H1 (cell line): ENCODE measurements at regions not wholly inside any gene's neighbourhood (a gene's known extent, or its start where the extent isn't known, plus 50 kb on each side); places are given as distances from the start of the nearest gene placed in this dataset.

ENCODE experiments used
- CTCF ChIA-PET: fragments of 300-600 bp; sonication (Branson Sonifier 250); formaldehyde crosslinking; loops from one replicate; lab custom pipeline; 2021; ENCODE audit not compliant: partially characterized antibody; lab: Charles Lee
- POLR2A ChIA-PET: fragments of 300-600 bp; sonication (Branson Sonifier 250); formaldehyde crosslinking; loops from one replicate; lab custom pipeline; 2021; ENCODE audit warnings: inconsistent platforms; ENCODE audit not compliant: partially characterized antibody; lab: Charles Lee
- DNase-seq, 2 experiments: peaks; one replicate each; pipeline versions ENCODE4 v3.0.0 to v3.0.0-alpha.2; 2010 to 2022; ENCODE audit warnings: low spot score in 2 of 2, low read depth in 1 of 2, mixed read lengths in 1 of 2
- FAIRE-seq: peaks from 2 replicates; lab custom pipeline; 2011; peaks lifted over from hg19 to GRCh38; lab: Jason Lieb, UNC
- H2AFZ ChIP-seq: 2 replicates; pipeline ENCODE4 v1.8.1; 2012; ENCODE audit warnings: low read length, inconsistent platforms
- H2AK5ac ChIP-seq: 2 replicates; pipeline ENCODE4 v1.6.1; 2013; ENCODE audit warnings: low read depth, low read length
- H2BK120ac ChIP-seq: replicated peaks from 2 replicates; pipeline ENCODE3; 2013; ENCODE audit warnings: low read depth, low read length, inconsistent platforms
- H2BK12ac ChIP-seq: 2 replicates; pipeline ENCODE4 v1.6.1; 2013; ENCODE audit warnings: low read depth, low read length
- H2BK15ac ChIP-seq: 2 replicates; pipeline ENCODE4 v1.6.1; 2013; ENCODE audit warnings: low read length
- H2BK20ac ChIP-seq: 2 replicates; pipeline ENCODE4 v1.6.1; 2013; ENCODE audit warnings: low read length
- H2BK5ac ChIP-seq: 2 replicates; pipeline ENCODE4 v1.6.1; 2013; ENCODE audit warnings: low read depth, low read length
- H3K14ac ChIP-seq: 2 replicates; pipeline ENCODE4 v1.6.1; 2013; ENCODE audit warnings: inconsistent platforms; ENCODE audit not compliant: insufficient read length
- H3K18ac ChIP-seq: 2 replicates; pipeline ENCODE4 v1.6.1; 2013; ENCODE audit warnings: low read length; ENCODE audit errors: extremely low read depth
- H3K23ac ChIP-seq: 2 replicates; pipeline ENCODE4 v1.6.1; 2013; ENCODE audit warnings: inconsistent platforms; ENCODE audit not compliant: insufficient read length
- H3K23me2 ChIP-seq: 2 replicates; pipeline ENCODE4 v1.6.1; 2013; ENCODE audit warnings: low read depth, low read length
- H3K27ac ChIP-seq: 2 replicates; pipeline ENCODE4 v1.6.1; 2011; ENCODE audit warnings: low read depth, low read length, inconsistent platforms
- H3K27me3 ChIP-seq, 4 experiments: replicated peaks in 1 of 4; 1 replicate in 1 of 4; 2 replicates in 3 of 4; pipeline versions ENCODE4 v1.6.1 to v1.8.1; 2011 to 2013; ENCODE audit warnings: low read length in 3 of 4, mild to moderate bottlenecking in 3 of 4, inconsistent platforms in 2 of 4, mixed read lengths in 2 of 4, moderate library complexity in 1 of 4; ENCODE audit not compliant: control insufficient read depth in 3 of 4, insufficient read depth in 3 of 4; ENCODE audit errors: extremely low read depth in 1 of 4
- H3K36me3 ChIP-seq, 4 experiments: 2 replicates each; pipeline versions ENCODE4 v1.6.1 to v1.8.1; 2011 to 2013; ENCODE audit warnings: mild to moderate bottlenecking in 4 of 4, low read length in 3 of 4, moderate library complexity in 2 of 4, control low read depth in 1 of 4, inconsistent platforms in 1 of 4; ENCODE audit not compliant: insufficient read depth in 4 of 4, control insufficient read depth in 2 of 4
- H3K4ac ChIP-seq: replicated peaks from 2 replicates; pipeline ENCODE3; 2013; ENCODE audit warnings: low read length, low read depth, mixed read lengths, inconsistent platforms; ENCODE audit not compliant: insufficient read length
- H3K4me1 ChIP-seq, 4 experiments: replicated peaks in 1 of 4; 1 replicate in 1 of 4; 2 replicates in 3 of 4; pipeline versions ENCODE4 v1.6.1 to v1.8.1; 2011 to 2013; ENCODE audit warnings: low read length in 3 of 4, inconsistent platforms in 2 of 4, mixed read lengths in 1 of 4; ENCODE audit not compliant: insufficient read depth in 4 of 4, control insufficient read depth in 3 of 4
- H3K4me2 ChIP-seq, 2 experiments: 2 replicates each; pipeline versions ENCODE4 v1.6.1 to v1.8.1; 2011 to 2013; ENCODE audit warnings: low read depth in 2 of 2, low read length in 2 of 2, control low read depth in 1 of 2, inconsistent platforms in 1 of 2, mild to moderate bottlenecking in 1 of 2; ENCODE audit not compliant: insufficient read depth in 1 of 2
- H3K4me3 ChIP-seq, 4 experiments: fragments of 200-600, 300-600 bp in 1 of 4; sonication (generic), shearing (Covaris generic), sonication (Bioruptor Twin) in 1 of 4; 2 replicates each; pipeline versions ENCODE4 v1.5.1 to v1.8.1; 2011 to 2016; ENCODE audit warnings: low read length in 4 of 4, low read depth in 3 of 4, control low read depth in 2 of 4, inconsistent platforms in 2 of 4, mild to moderate bottlenecking in 2 of 4, mixed read lengths in 1 of 4, moderate library complexity in 1 of 4; ENCODE audit not compliant: insufficient read depth in 2 of 4; ENCODE audit errors: extremely low read depth in 1 of 4
- H3K56ac ChIP-seq: replicated peaks from 2 replicates; pipeline ENCODE3; 2013; ENCODE audit warnings: low read depth, mild to moderate bottlenecking, mixed read lengths, low read length, inconsistent platforms; ENCODE audit not compliant: insufficient read length
- H3K79me1 ChIP-seq: 2 replicates; pipeline ENCODE4 v1.6.1; 2013; ENCODE audit warnings: low read depth, low read length, control low read depth
- H3K79me2 ChIP-seq, 2 experiments: 2 replicates each; pipeline versions ENCODE4 v1.6.1 to v1.8.1; 2012 to 2013; ENCODE audit warnings: low read length in 2 of 2, mild to moderate bottlenecking in 2 of 2, inconsistent platforms in 1 of 2; ENCODE audit not compliant: insufficient read depth in 2 of 2, control insufficient read depth in 1 of 2
- H3K9ac ChIP-seq, 4 experiments: replicated peaks in 1 of 4; 1 replicate in 1 of 4; 2 replicates in 3 of 4; pipeline versions ENCODE4 v1.6.1 to v1.8.1; 2011 to 2013; ENCODE audit warnings: low read depth in 3 of 4, low read length in 3 of 4, control low read depth in 2 of 4, mild to moderate bottlenecking in 2 of 4, moderate library complexity in 2 of 4, inconsistent platforms in 1 of 4; ENCODE audit errors: extremely low read depth in 1 of 4
- H3K9me3 ChIP-seq, 2 experiments: 2 replicates each; pipeline versions ENCODE4 v1.6.1 to v1.8.1; 2012 to 2013; ENCODE audit warnings: mild to moderate bottlenecking in 2 of 2, moderate library complexity in 2 of 2, control low read depth in 1 of 2, inconsistent platforms in 1 of 2, low read depth in 1 of 2, low read length in 1 of 2, mixed read lengths in 1 of 2; ENCODE audit not compliant: insufficient read depth in 2 of 2
- H4K20me1 ChIP-seq, 2 experiments: replicated peaks in 1 of 2; 2 replicates each; pipeline versions ENCODE3 to v1.8.1; 2011 to 2013; ENCODE audit warnings: inconsistent platforms in 2 of 2, low read length in 2 of 2, mild to moderate bottlenecking in 1 of 2; ENCODE audit not compliant: insufficient read depth in 2 of 2, control insufficient read depth in 1 of 2
- H4K5ac ChIP-seq: 2 replicates; pipeline ENCODE4 v1.6.1; 2013; ENCODE audit warnings: low read length, low read depth, mixed read lengths, inconsistent platforms; ENCODE audit not compliant: insufficient read length
- H4K8ac ChIP-seq: 2 replicates; pipeline ENCODE4 v1.8.0; 2013; ENCODE audit warnings: mild to moderate bottlenecking, moderate library complexity, low read length, inconsistent platforms; ENCODE audit not compliant: insufficient read depth; ENCODE audit errors: extremely low read depth
- H4K91ac ChIP-seq: replicated peaks from 2 replicates; pipeline ENCODE3; 2013; ENCODE audit warnings: low read length, mixed read lengths, inconsistent platforms; ENCODE audit not compliant: insufficient read length
- HDAC2 ChIP-seq, 2 experiments: fragments of 300-600 bp in 1 of 2; sonication (generic) in 1 of 2; IDR thresholded peaks; 2 replicates each; pipeline ENCODE4 v1.6.1; 2011 to 2012; ENCODE audit warnings: low read depth in 2 of 2, low read length in 2 of 2, mild to moderate bottlenecking in 2 of 2, moderate library complexity in 2 of 2, borderline replicate concordance in 1 of 2, inconsistent platforms in 1 of 2
- JUN ChIP-seq: IDR thresholded peaks from 2 replicates; pipeline ENCODE4 v1.6.1; 2011; ENCODE audit warnings: low read depth, mild to moderate bottlenecking, improper control_type of control experiment, low read length
- RFX5 ChIP-seq: IDR thresholded peaks from 2 replicates; pipeline ENCODE4 v1.6.1; 2011; ENCODE audit warnings: low read depth, low read length, improper control_type of control experiment, borderline replicate concordance
- SP1 ChIP-seq: IDR thresholded peaks from 2 replicates; pipeline ENCODE4 v1.6.1; 2011; ENCODE audit warnings: low read depth, low read length
- WGBS, 2 experiments: shearing (Covaris generic) in 1 of 2; methylation state at CpG; one replicate each; pipeline versions ENCODE4 v1.1.6 to v1.1.7; 2013 to 2015; ENCODE audit warnings: low lambda C conversion rate in 2 of 2, mixed read lengths in 2 of 2, inconsistent platforms in 1 of 2, low coverage in 1 of 2, missing lambda C conversion rate in 1 of 2; ENCODE audit not compliant: insufficient replicate concordance in 2 of 2, insufficient coverage in 1 of 2, insufficient read length in 1 of 2; ENCODE audit errors: extremely low coverage in 1 of 2, missing lambda C conversion rate in 1 of 2; 5-methylcytosine and 5-hydroxymethylcytosine counted together

DNA sequence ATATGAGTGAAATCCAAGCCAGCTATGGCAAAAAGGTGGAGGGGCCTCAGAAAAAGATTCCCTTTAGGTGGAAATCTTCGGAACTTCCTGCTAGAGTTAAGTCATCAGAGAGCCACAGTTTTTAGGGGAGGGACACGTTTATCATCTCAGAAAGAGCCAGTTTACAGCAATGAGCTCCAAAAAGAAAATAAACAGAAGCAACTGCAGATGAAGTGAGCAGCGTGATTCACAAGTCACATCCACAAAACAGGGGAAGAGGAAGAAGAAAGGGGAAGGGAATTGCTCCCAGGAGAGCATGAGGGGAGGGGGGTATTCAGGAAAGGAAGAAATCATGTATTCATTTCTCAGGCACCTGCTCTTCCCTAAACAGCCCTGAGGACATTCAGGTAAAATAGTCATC is 156.2 kb upstream of the FOXK1 start:
- Histone ChIP-seq H3K18ac (no peak overlapping the region), H3K23ac (no peak overlapping the region), H4K91ac (no peak overlapping the region), H2BK120ac (no peak overlapping the region), H2AK5ac (no peak overlapping the region), H4K8ac (no peak overlapping the region), H3K4me2 (no peak overlapping the region), H2BK5ac (no peak overlapping the region), H3K4ac (no peak overlapping the region), H3K56ac (no peak overlapping the region), H3K4me3 (no peak overlapping the region), H3K4me1 (no peaks in the 10 kb centered on the region), H3K14ac (no peak overlapping the region), H4K5ac (no peak overlapping the region), H3K23me2 (no peaks in the 10 kb centered on the region; the same call in 1 of the 2 replicates), H2BK12ac (no peak overlapping the region), H3K36me3 (no peaks in the 10 kb centered on the region), H3K27me3 (no peaks in the 10 kb centered on the region), H3K27ac (no peak overlapping the region), H3K9ac (no peak overlapping the region), H2AFZ (no peak overlapping the region), H4K20me1 (no peaks in the 10 kb centered on the region), H2BK15ac (no peak overlapping the region), H3K79me1 (no peaks in the 10 kb centered on the region), H3K79me2 (no peaks in the 10 kb centered on the region), H3K9me3 (peaks cover 13 to 25% of the 10 kb centered on the region in 2 experiments), H2BK20ac (no peak overlapping the region)
- no peak for TF ChIP-seq JUN
- no peak for TF ChIP-seq HDAC2 (IDR thresholded peaks at IDR 0.05; ENCODE audit: borderline replicate concordance in 1 of 2, low read depth in 2 of 2, low read length in 2 of 2)
- no peak for TF ChIP-seq SP1
- TF ChIP-seq RFX5: no peak
- CTCF ChIA-PET: interaction anchor here (0.7 kb wide), 1 partner anchor 22 kb away, joined by 3 read pairs; no protein-coding TSS in a partner anchor
- FAIRE-seq (no peak), DNase-seq (no peak)
- WGBS, 2 experiments: 69% methylated on average over 3 of the region's 3 CpGs; no CpG with 5 or more reads in 1 of the 2 experiments
- POLR2A ChIA-PET: interaction anchor here (0.7 kb wide), 1 partner anchor 320 kb away, joined by 3 read pairs; no protein-coding TSS in a partner anchor
